ENCODE measurements at regions not wholly inside any gene's neighbourhood (a gene's known extent, or its start where the extent isn't known, plus 50 kb on each side); places are given as distances from the start of the nearest gene placed in this dataset.
"Not testable (repeated sequence)": the region's sequence is repeated elsewhere in the genome, so short reads cannot be mapped to it uniquely, and the experiment has no call there.

- intact Hi-C loops (cut with micrococcal nuclease), result no loop called here
Measured at GRCh38 chr5:120083851-120084542, 380.1 kb upstream of the PRR16 start.

GRCh38 chr5:120084543-120084870 lies 379.6 kb upstream of the PRR16 start:
- intact Hi-C loops (cut with micrococcal nuclease), result no loop called here

- intact Hi-C loops (cut with micrococcal nuclease), result no loop called here
Measured at GRCh38 chr5:120086081-120086480, 378.0 kb upstream of the PRR16 start.

- intact Hi-C loops (cut with micrococcal nuclease), result no loop called here
Measured at GRCh38 chr5:120088412-120088811, 375.7 kb upstream of the PRR16 start.

- intact Hi-C loops (cut with micrococcal nuclease), result no loop called here
Measured at GRCh38 chr5:120088836-120089235, 375.3 kb upstream of the PRR16 start.

- intact Hi-C loops (cut with micrococcal nuclease), result no loop called here
Measured at GRCh38 chr5:120091376-120091948, 372.6 kb upstream of the PRR16 start.

GRCh38 chr5:120092649-120093048 lies 371.5 kb upstream of the PRR16 start:
- intact Hi-C loops (cut with micrococcal nuclease), result no loop called here

- intact Hi-C loops (cut with micrococcal nuclease), result no loop called here
Measured at GRCh38 chr5:120093178-120093577, 370.9 kb upstream of the PRR16 start.

GRCh38 chr5:120096413-120096812 lies 367.7 kb upstream of the PRR16 start:
- intact Hi-C loops (cut with micrococcal nuclease), result no loop called here

GRCh38 chr5:120098426-120098825 lies 365.7 kb upstream of the PRR16 start:
- intact Hi-C loops (cut with micrococcal nuclease), result no loop called here

- intact Hi-C loops (cut with micrococcal nuclease), result no loop called here
Measured at GRCh38 chr5:120098902-120099535, 365.1 kb upstream of the PRR16 start.

GRCh38 chr5:120101771-120102170 lies 362.3 kb upstream of the PRR16 start:
- intact Hi-C loops (cut with micrococcal nuclease), result no loop called here

GRCh38 chr5:120103495-120103894 lies 360.6 kb upstream of the PRR16 start:
- intact Hi-C loops (cut with micrococcal nuclease), result no loop called here

GRCh38 chr5:120106912-120107525 lies 357.1 kb upstream of the PRR16 start:
- intact Hi-C loops (cut with micrococcal nuclease), result no loop called here

- intact Hi-C loops (cut with micrococcal nuclease), result no loop called here
Measured at GRCh38 chr5:120108586-120109248, 355.4 kb upstream of the PRR16 start.

- intact Hi-C loops (cut with micrococcal nuclease), result no loop called here
Measured at GRCh38 chr5:120122703-120123102, 341.4 kb upstream of the PRR16 start.

GRCh38 chr5:120124031-120124430 lies 340.1 kb upstream of the PRR16 start:
- intact Hi-C loops (cut with micrococcal nuclease), result no loop called here

- intact Hi-C loops (cut with micrococcal nuclease), result no loop called here
Measured at GRCh38 chr5:120124961-120125360, 339.1 kb upstream of the PRR16 start.

GRCh38 chr5:120132347-120132746 lies 331.8 kb upstream of the PRR16 start:
- intact Hi-C loops (cut with micrococcal nuclease), result not testable (repeated sequence)

- intact Hi-C loops (cut with micrococcal nuclease), result no loop called here
Measured at GRCh38 chr5:120134944-120135343, 329.2 kb upstream of the PRR16 start.

- intact Hi-C loops (cut with micrococcal nuclease), result no loop called here
Measured at GRCh38 chr5:120137582-120137981, 326.5 kb upstream of the PRR16 start.

GRCh38 chr5:120139039-120139438 lies 325.1 kb upstream of the PRR16 start:
- intact Hi-C loops (cut with micrococcal nuclease), result no loop called here
